WTC11 (cell line): ENCODE measurements at regions not wholly inside any gene's neighbourhood (a gene's known extent, or its start where the extent isn't known, plus 50 kb on each side); places are given as distances from the start of the nearest gene placed in this dataset.

ENCODE experiments used
- ATAC-seq: fragments of 200-7000 bp; cut with Tn5 transposase; 2 replicates; pipeline ENCODE4 v1.10.0; 2021; ENCODE audit warnings: mild to moderate bottlenecking, moderate library complexity
- CTCF ChIA-PET: fragments of 300-600 bp; sonication (Branson Sonifier 250); formaldehyde crosslinking; loops from one replicate; lab custom pipeline; 2021; ENCODE audit warnings: antibody characterized with exemption; lab: Charles Lee
- POLR2A ChIA-PET: fragments of 350-600 bp; sonication (Branson Sonifier 250); formaldehyde crosslinking; loops from one replicate; lab custom pipeline; 2021; ENCODE audit warnings: antibody characterized with exemption; lab: Charles Lee
- DNase-seq: peaks from one replicate; pipeline ENCODE4 v3.0.0; 2021; ENCODE audit warnings: low spot score
- H3K27ac Mint-ChIP-seq: 2 replicates; pipeline ENCODE4 v1.8.0; 2021; ENCODE audit warnings: mixed read lengths
- H3K27me3 Mint-ChIP-seq: 2 replicates; pipeline ENCODE4 v1.8.0; 2021; ENCODE audit warnings: low read depth, mild to moderate bottlenecking, moderate library complexity, mixed read lengths
- H3K36me3 Mint-ChIP-seq: 2 replicates; pipeline ENCODE4 v1.8.0; 2021; ENCODE audit warnings: mixed read lengths
- H3K4me1 Mint-ChIP-seq: 2 replicates; pipeline ENCODE4 v1.8.0; 2022; ENCODE audit warnings: mixed read lengths
- H3K4me3 Mint-ChIP-seq: 2 replicates; pipeline ENCODE4 v1.8.0; 2021; ENCODE audit warnings: mild to moderate bottlenecking, moderate library complexity, mixed read lengths
- H3K9me3 Mint-ChIP-seq: 2 replicates; pipeline ENCODE4 v1.8.0; 2021; ENCODE audit warnings: mixed read lengths
- CREB1 ChIP-seq: sonication (generic); formaldehyde crosslinking; IDR thresholded peaks from 2 replicates; pipeline ENCODE4 v1.8.0; 2023; ENCODE audit warnings: mild to moderate bottlenecking, missing genetic modification reagents
- EMX1 ChIP-seq: fragments of 250-450 bp; sonication (Bioruptor Pico); IDR thresholded peaks from 2 replicates; pipeline ENCODE4 v1.8.0; 2021; ENCODE audit warnings: mild to moderate bottlenecking
- IRF2 ChIP-seq: sonication (generic); formaldehyde crosslinking; IDR thresholded peaks from 2 replicates; pipeline ENCODE4 v1.8.0; 2022; ENCODE audit warnings: low read depth, missing genetic modification reagents, borderline replicate concordance
- KAT7 ChIP-seq: sonication (generic); formaldehyde crosslinking; IDR thresholded peaks from 2 replicates; pipeline ENCODE4 v1.8.1; 2023; ENCODE audit warnings: missing genetic modification reagents, mild to moderate bottlenecking, borderline replicate concordance
- MXD4 ChIP-seq: fragments of 250-450 bp; sonication (Bioruptor Pico); IDR thresholded peaks from 2 replicates; pipeline ENCODE4 v1.8.0; 2021; ENCODE audit warnings: mild to moderate bottlenecking, moderate library complexity, borderline replicate concordance
- NR3C1 ChIP-seq: sonication (generic); formaldehyde crosslinking; conservative IDR thresholded peaks from 2 replicates; pipeline ENCODE4 v1.8.1; 2023; ENCODE audit warnings: low read depth, mild to moderate bottlenecking, missing genetic modification reagents
- SMAD3 ChIP-seq: sonication (generic); formaldehyde crosslinking; IDR thresholded peaks from 2 replicates; pipeline ENCODE4 v1.8.0; 2022; ENCODE audit warnings: missing genetic modification reagents, mild to moderate bottlenecking, borderline replicate concordance
- ZNF396 ChIP-seq: fragments of 250-450 bp; sonication (Bioruptor Pico); IDR thresholded peaks from 2 replicates; pipeline ENCODE4 v1.8.0; 2021; ENCODE audit warnings: mild to moderate bottlenecking, moderate library complexity, borderline replicate concordance
- TF ChIP-seq, protein P1 (sequence below): sonication (generic); formaldehyde crosslinking; IDR thresholded peaks from 2 replicates; pipeline ENCODE4 v1.8.0; 2022; ENCODE audit warnings: mild to moderate bottlenecking, missing genetic modification reagents
- TF ChIP-seq, protein P2 (sequence below): sonication (generic); formaldehyde crosslinking; IDR thresholded peaks from 2 replicates; pipeline ENCODE4 v1.8.1; 2022; ENCODE audit warnings: low read depth, missing genetic modification reagents, borderline replicate concordance
- TF ChIP-seq, protein P3 (sequence below): fragments of 250-450 bp; sonication (Bioruptor Pico); IDR thresholded peaks from 2 replicates; pipeline ENCODE4 v1.9.0; 2021; ENCODE audit warnings: moderate library complexity, mild to moderate bottlenecking, inconsistent platforms, borderline replicate concordance
- TF ChIP-seq, protein P4 (sequence below): sonication (generic); formaldehyde crosslinking; IDR thresholded peaks from 2 replicates; pipeline ENCODE4 v1.8.0; 2022; ENCODE audit warnings: mild to moderate bottlenecking, missing genetic modification reagents
- TF ChIP-seq, protein P5 (sequence below): sonication (generic); formaldehyde crosslinking; IDR thresholded peaks from 2 replicates; pipeline ENCODE4 v1.8.0; 2023; ENCODE audit warnings: missing genetic modification reagents, mild to moderate bottlenecking, borderline replicate concordance
- TF ChIP-seq, protein P6 (sequence below): sonication (generic); formaldehyde crosslinking; IDR thresholded peaks from 2 replicates; pipeline ENCODE4 v1.8.0; 2023; ENCODE audit warnings: mild to moderate bottlenecking, missing genetic modification reagents
- TF ChIP-seq, protein P7 (sequence below): sonication (generic); formaldehyde crosslinking; IDR thresholded peaks from 2 replicates; pipeline ENCODE4 v1.8.1; 2023; ENCODE audit warnings: mild to moderate bottlenecking, missing genetic modification reagents, moderate library complexity
- TF ChIP-seq, protein P8 (sequence below): sonication (generic); formaldehyde crosslinking; IDR thresholded peaks from 2 replicates; pipeline ENCODE4 v1.8.1; 2023; ENCODE audit warnings: mild to moderate bottlenecking, missing genetic modification reagents
- TF ChIP-seq, protein P9 (sequence below): sonication (generic); formaldehyde crosslinking; IDR thresholded peaks from 2 replicates; pipeline ENCODE4 v1.8.1; 2022; ENCODE audit warnings: mild to moderate bottlenecking, missing genetic modification reagents, moderate library complexity, borderline replicate concordance

DNA sequence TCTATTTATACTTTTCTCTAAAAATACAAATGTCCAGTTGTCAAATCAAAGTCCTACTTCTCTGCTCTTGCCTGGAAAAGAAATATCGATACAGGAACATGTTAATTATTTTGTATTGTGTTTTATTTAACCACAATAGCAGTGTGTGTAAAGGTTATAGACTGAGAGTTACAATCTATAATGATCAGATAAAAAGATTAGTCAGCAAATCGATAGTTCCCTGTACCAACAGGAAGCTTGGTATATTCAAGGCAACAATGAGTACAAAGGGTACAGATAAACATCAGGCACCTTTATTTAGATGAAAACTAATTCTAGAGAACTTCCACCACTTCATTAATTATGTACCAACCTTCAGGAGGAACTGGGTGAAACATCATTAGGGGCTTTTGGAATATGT is 469.5 kb downstream of the GBA3 start:
- POLR2A ChIA-PET, result no interaction called here
- Mint-ChIP-seq H3K4me1 (peaks cover 36% of the 10 kb centered on the region), H3K9me3 (peaks cover 4% of the 10 kb centered on the region), H3K27ac (no peak overlapping the region), H3K36me3 (no peaks in the 10 kb centered on the region), H3K4me3 (no peak overlapping the region), H3K27me3 (peaks cover 20% of the 10 kb centered on the region)
- no peak for ATAC-seq
- DNase-seq, result no peak
- CTCF ChIA-PET, result interaction anchor here (2.7 kb wide), 1 partner anchor 27 kb away, joined by 15 read pairs; no protein-coding TSS in a partner anchor
- TF ChIP-seq, protein P1, sequence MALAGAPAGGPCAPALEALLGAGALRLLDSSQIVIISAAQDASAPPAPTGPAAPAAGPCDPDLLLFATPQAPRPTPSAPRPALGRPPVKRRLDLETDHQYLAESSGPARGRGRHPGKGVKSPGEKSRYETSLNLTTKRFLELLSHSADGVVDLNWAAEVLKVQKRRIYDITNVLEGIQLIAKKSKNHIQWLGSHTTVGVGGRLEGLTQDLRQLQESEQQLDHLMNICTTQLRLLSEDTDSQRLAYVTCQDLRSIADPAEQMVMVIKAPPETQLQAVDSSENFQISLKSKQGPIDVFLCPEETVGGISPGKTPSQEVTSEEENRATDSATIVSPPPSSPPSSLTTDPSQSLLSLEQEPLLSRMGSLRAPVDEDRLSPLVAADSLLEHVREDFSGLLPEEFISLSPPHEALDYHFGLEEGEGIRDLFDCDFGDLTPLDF, result no peak
- TF ChIP-seq, protein P2, sequence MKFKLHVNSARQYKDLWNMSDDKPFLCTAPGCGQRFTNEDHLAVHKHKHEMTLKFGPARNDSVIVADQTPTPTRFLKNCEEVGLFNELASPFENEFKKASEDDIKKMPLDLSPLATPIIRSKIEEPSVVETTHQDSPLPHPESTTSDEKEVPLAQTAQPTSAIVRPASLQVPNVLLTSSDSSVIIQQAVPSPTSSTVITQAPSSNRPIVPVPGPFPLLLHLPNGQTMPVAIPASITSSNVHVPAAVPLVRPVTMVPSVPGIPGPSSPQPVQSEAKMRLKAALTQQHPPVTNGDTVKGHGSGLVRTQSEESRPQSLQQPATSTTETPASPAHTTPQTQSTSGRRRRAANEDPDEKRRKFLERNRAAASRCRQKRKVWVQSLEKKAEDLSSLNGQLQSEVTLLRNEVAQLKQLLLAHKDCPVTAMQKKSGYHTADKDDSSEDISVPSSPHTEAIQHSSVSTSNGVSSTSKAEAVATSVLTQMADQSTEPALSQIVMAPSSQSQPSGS (CRISPR knock-in tag), result no peak
- TF ChIP-seq, protein P3, sequence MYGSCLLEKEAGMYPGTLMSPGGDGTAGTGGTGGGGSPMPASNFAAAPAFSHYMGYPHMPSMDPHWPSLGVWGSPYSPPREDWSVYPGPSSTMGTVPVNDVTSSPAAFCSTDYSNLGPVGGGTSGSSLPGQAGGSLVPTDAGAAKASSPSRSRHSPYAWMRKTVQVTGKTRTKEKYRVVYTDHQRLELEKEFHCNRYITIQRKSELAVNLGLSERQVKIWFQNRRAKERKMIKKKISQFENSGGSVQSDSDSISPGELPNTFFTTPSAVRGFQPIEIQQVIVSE, result no peak

DNA sequence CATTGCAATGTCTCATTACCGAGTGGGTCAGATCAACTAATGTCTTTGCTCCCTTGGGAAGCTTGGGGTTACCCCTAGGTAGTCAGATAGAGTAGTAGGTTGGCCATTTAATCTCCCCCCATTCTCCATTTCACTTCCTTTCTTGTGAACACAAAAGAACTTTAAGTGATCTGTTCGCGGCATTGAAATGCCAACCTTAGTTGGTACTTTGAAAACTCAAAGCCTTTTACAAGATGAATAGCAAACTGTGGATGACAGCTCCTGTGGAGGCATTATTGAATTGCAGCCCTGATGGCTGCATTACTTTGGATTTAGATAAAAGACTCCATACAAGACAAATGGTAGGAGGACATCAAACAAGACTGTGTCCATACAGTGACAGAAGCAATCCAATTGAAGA is 469.1 kb downstream of the GBA3 start:
- ATAC-seq (peak; percentile 78), DNase-seq (no peak)
- Mint-ChIP-seq H3K9me3 (peaks cover 4% of the 10 kb centered on the region), H3K36me3 (no peaks in the 10 kb centered on the region), H3K27ac (no peak overlapping the region), H3K4me1 (peaks cover 36% of the 10 kb centered on the region), H3K4me3 (no peak overlapping the region), H3K27me3 (peaks cover 20% of the 10 kb centered on the region)
- ChIA-PET CTCF (interaction anchor here (2.7 kb wide), 1 partner anchor 26 kb away, joined by 15 read pairs; no protein-coding TSS in a partner anchor), POLR2A (no interaction called here)
- TF ChIP-seq, protein P4, sequence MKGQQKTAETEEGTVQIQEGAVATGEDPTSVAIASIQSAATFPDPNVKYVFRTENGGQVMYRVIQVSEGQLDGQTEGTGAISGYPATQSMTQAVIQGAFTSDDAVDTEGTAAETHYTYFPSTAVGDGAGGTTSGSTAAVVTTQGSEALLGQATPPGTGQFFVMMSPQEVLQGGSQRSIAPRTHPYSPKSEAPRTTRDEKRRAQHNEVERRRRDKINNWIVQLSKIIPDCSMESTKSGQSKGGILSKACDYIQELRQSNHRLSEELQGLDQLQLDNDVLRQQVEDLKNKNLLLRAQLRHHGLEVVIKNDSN (CRISPR knock-in tag), result no peak
- TF ChIP-seq, protein P5, sequence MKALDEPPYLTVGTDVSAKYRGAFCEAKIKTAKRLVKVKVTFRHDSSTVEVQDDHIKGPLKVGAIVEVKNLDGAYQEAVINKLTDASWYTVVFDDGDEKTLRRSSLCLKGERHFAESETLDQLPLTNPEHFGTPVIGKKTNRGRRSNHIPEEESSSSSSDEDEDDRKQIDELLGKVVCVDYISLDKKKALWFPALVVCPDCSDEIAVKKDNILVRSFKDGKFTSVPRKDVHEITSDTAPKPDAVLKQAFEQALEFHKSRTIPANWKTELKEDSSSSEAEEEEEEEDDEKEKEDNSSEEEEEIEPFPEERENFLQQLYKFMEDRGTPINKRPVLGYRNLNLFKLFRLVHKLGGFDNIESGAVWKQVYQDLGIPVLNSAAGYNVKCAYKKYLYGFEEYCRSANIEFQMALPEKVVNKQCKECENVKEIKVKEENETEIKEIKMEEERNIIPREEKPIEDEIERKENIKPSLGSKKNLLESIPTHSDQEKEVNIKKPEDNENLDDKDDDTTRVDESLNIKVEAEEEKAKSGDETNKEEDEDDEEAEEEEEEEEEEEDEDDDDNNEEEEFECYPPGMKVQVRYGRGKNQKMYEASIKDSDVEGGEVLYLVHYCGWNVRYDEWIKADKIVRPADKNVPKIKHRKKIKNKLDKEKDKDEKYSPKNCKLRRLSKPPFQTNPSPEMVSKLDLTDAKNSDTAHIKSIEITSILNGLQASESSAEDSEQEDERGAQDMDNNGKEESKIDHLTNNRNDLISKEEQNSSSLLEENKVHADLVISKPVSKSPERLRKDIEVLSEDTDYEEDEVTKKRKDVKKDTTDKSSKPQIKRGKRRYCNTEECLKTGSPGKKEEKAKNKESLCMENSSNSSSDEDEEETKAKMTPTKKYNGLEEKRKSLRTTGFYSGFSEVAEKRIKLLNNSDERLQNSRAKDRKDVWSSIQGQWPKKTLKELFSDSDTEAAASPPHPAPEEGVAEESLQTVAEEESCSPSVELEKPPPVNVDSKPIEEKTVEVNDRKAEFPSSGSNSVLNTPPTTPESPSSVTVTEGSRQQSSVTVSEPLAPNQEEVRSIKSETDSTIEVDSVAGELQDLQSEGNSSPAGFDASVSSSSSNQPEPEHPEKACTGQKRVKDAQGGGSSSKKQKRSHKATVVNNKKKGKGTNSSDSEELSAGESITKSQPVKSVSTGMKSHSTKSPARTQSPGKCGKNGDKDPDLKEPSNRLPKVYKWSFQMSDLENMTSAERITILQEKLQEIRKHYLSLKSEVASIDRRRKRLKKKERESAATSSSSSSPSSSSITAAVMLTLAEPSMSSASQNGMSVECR, result no peak
- TF ChIP-seq KAT7 (CRISPR knock-in tag) (no peak), CREB1 (no peak), SMAD3 (CRISPR knock-in tag) (no peak), NR3C1 (no peak), EMX1 (no peak), ZNF396 (CRISPR knock-in tag) (no peak), MXD4 (CRISPR knock-in tag) (no peak), IRF2 (CRISPR knock-in tag) (no peak)
- TF ChIP-seq, protein P6, sequence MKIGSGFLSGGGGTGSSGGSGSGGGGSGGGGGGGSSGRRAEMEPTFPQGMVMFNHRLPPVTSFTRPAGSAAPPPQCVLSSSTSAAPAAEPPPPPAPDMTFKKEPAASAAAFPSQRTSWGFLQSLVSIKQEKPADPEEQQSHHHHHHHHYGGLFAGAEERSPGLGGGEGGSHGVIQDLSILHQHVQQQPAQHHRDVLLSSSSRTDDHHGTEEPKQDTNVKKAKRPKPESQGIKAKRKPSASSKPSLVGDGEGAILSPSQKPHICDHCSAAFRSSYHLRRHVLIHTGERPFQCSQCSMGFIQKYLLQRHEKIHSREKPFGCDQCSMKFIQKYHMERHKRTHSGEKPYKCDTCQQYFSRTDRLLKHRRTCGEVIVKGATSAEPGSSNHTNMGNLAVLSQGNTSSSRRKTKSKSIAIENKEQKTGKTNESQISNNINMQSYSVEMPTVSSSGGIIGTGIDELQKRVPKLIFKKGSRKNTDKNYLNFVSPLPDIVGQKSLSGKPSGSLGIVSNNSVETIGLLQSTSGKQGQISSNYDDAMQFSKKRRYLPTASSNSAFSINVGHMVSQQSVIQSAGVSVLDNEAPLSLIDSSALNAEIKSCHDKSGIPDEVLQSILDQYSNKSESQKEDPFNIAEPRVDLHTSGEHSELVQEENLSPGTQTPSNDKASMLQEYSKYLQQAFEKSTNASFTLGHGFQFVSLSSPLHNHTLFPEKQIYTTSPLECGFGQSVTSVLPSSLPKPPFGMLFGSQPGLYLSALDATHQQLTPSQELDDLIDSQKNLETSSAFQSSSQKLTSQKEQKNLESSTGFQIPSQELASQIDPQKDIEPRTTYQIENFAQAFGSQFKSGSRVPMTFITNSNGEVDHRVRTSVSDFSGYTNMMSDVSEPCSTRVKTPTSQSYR, result no peak
- TF ChIP-seq, protein P7, sequence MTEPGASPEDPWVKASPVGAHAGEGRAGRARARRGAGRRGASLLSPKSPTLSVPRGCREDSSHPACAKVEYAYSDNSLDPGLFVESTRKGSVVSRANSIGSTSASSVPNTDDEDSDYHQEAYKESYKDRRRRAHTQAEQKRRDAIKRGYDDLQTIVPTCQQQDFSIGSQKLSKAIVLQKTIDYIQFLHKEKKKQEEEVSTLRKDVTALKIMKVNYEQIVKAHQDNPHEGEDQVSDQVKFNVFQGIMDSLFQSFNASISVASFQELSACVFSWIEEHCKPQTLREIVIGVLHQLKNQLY (CRISPR knock-in tag), result no peak
- TF ChIP-seq, protein P8, sequence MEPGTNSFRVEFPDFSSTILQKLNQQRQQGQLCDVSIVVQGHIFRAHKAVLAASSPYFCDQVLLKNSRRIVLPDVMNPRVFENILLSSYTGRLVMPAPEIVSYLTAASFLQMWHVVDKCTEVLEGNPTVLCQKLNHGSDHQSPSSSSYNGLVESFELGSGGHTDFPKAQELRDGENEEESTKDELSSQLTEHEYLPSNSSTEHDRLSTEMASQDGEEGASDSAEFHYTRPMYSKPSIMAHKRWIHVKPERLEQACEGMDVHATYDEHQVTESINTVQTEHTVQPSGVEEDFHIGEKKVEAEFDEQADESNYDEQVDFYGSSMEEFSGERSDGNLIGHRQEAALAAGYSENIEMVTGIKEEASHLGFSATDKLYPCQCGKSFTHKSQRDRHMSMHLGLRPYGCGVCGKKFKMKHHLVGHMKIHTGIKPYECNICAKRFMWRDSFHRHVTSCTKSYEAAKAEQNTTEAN (CRISPR knock-in tag), result no peak
- TF ChIP-seq, protein P9, sequence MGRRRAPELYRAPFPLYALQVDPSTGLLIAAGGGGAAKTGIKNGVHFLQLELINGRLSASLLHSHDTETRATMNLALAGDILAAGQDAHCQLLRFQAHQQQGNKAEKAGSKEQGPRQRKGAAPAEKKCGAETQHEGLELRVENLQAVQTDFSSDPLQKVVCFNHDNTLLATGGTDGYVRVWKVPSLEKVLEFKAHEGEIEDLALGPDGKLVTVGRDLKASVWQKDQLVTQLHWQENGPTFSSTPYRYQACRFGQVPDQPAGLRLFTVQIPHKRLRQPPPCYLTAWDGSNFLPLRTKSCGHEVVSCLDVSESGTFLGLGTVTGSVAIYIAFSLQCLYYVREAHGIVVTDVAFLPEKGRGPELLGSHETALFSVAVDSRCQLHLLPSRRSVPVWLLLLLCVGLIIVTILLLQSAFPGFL, result no peak
